ENCODE measurements at regions not wholly inside any gene's neighbourhood (a gene's known extent, or its start where the extent isn't known, plus 50 kb on each side); places are given as distances from the start of the nearest gene placed in this dataset.

GRCh38 chr14:38038986-38039385 lies 168.7 kb upstream of the SSTR1 start:
- TF ChIP-seq MXI1 (conservative IDR thresholded peaks at IDR 0.05; ENCODE audit: poor library complexity, severe bottlenecking) = no peak
- no peak for TF ChIP-seq CTCF (IDR thresholded peaks at IDR 0.05; ENCODE audit: poor library complexity, severe bottlenecking)

All from neural cell (in vitro differentiated cells).